ENCODE measurements at regions not wholly inside any gene's neighbourhood (a gene's known extent, or its start where the extent isn't known, plus 50 kb on each side); places are given as distances from the start of the nearest gene placed in this dataset.

DNA sequence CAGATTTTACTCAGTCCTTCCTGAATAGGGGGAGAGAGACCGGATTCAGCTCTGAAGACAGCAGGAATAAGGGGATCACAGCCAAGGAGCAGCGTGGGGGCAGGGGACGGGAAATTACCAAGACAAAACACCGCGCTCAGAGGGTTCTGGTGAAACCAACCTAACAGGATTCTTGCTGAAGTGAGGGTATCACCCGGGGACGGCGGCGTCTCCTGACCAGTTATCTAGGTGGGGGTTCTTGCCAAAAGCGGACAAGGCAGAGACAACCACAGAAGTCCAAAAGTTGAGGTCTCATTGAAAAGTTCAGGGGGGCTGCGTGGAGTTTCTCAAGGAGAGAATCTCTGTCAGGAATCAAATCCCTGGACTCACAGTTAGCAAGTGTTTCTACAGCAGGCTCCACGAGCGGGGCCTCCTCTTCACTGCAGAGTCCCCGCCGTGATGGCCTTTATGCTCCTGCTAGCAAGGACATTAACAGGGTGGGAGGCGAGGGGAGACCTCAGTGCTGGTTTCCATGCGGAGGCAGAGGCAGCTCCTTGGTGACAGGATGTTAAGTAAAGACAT lies 291.0 kb downstream of the BRD1 start:
- in situ Hi-C loops (cut with HindIII; ENCODE audit: low sequenced_read_pairs) = loop anchor here (10.0 kb wide), 1 partner anchor 82 kb away; no protein-coding TSS in a partner anchor

DNA sequence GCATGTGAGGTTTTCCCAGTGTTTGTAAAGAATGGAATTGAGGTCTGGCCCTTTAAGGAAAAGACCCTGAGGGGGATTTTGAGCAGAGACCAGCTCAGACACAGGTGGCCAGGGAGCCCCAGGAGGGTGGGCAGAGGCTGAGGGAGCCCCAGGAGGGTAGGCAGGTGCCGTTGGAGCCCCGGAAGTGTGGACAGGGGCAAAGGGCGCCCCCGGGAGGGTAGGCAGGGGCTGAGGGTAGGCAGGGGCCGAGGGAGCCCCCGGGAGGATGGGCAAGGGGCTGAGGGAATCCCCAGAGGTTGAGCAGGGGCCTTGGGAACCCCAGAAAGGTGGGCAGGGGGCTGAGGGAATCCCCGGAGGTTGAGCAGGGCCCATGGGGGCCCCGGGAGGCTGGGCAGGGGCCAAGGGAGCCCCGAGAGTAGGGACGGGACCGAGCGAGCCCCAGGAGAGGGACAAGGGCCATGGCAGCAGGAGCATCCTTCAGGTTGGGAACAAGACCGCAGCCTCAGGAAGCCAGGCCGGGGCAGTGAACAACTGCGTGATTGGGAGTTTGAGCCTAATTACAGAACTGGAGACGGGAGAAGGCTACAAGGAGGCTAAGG lies 292.0 kb downstream of the BRD1 start:
- in situ Hi-C loops (cut with HindIII; ENCODE audit: low sequenced_read_pairs) = loop anchor here (10.0 kb wide), 1 partner anchor 81 kb away; no protein-coding TSS in a partner anchor

DNA sequence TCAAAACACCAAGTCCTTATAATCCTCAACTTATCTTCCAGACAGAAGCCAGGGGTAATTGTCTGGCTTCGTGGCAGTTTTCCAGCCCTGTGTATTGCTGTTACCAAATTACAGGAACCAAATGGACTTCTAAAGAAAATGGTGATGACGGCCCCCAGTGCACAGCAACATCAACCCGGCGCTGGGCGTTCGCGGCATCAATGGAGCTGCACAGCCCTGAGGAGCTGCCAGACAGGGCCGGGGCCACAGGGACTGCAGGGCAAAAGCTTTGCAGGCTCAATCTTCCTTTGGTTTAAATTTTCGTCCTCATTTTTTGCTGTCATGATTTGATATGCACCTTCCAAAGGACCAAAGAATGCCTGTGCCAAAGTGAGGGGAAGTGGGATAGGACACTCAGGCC lies 292.5 kb downstream of the BRD1 start:
- in situ Hi-C loops (cut with HindIII; ENCODE audit: low sequenced_read_pairs) = loop anchor here (10.0 kb wide), 1 partner anchor 80 kb away; no protein-coding TSS in a partner anchor

DNA sequence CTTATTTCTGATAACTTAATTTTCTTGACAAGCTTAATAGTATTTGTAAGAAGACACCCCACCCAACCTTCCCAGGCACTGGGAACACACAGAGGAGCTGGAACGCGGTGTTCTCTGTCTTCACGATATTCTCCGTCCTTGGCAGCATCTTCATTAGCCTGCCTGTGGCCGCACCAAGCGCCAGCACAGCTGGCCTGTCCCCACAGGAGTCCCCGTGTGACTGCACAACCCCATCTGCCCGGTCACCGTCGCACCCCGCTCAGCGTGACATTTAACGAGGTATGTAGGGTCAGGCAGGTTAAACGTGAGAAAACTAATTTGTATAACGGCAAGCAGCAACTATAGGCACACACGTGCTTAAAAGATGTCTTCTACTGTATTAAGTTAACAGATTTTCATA lies 293.3 kb downstream of the BRD1 start:
- in situ Hi-C loops (cut with HindIII; ENCODE audit: low sequenced_read_pairs) = loop anchor here (10.0 kb wide), 1 partner anchor 80 kb away; no protein-coding TSS in a partner anchor

DNA sequence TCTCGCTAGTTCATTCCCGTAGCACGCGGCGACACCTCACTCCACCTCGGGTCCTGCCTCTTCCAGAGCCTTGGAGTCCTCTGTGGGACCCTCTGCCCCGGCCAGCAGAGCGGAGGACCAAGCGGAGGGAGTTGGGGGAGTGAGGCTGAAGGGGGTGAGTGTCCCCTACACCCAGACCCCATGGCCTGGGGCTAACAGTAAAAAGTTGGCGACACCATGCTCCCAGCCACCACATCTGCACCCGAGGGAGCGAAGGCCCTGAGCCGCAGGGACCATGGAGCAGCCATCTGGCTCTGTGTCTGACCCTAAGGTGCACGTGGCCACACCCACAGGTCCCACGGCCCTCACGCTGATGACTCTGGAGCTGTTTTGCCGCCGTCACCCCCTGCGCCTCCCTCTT lies 293.8 kb downstream of the BRD1 start:
- in situ Hi-C loops (cut with HindIII; ENCODE audit: low sequenced_read_pairs) = loop anchor here (10.0 kb wide), 1 partner anchor 79 kb away; no protein-coding TSS in a partner anchor

DNA sequence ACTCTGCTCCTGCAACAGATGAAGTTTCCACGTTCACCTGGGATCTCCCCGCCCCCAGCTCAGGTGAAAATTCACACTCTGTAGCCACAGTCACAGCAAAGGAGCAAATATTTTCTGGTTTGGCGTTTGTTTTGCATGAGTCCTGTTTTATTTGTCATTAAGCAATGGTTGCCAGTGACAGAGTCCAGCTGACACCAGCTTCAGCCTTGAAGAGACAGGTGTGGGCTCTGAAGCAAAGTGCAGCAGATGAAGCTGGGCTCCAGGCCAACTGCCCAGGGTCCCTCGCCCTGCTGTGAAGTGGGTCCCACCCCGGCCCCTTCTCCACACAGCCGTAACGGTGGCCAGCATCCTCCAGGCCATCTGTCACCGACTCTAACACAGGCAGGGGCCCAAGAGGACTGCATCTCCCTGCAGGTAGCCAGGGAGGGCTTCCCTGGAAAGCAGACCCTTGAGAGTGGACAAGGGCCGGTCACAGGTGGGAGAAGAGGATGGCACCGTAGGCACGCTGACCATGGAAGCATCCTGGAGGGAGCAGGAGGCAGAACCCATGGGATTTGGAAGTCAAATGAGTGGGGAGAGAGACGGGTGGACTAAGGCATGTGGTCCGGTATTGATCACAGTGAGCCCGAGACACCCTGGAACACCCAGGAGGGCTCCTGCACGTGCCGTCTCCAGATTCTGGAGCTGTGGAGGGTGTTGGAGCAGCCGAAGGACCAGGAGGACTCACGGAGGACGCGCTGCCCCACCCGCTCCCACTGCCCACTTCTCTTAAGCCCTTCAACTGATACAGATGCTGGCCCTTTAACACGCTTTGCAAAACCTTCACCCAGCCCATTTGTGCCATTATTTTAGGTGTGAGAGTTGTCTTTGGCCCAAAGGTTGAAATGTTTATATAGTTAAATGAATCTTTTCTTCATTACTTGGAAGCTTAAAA lies 294.5 kb downstream of the BRD1 start:
- in situ Hi-C loops (cut with HindIII; ENCODE audit: low sequenced_read_pairs) = loop anchor here (10.0 kb wide), 1 partner anchor 78 kb away; no protein-coding TSS in a partner anchor

DNA sequence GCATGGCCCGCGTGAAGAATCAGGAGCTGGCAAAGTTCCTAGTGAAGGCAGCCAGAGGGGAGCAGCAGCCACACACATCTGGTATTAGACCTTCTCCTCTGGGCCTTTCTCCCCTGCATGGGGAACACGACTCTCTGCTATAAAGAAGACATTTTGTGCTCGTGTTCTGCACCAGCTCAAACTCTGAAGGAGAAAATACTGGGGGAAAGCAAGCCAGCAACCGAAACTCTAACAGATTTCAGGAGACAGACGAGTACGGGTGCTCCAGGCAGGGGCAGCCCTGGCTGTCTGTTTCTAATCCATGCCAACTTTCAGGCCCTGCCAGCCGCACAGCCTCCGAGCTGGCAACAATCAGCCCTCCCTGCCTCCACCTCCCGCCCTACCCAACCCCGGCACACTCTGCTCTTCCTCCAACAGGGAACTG lies 296.3 kb downstream of the BRD1 start:
- in situ Hi-C loops (cut with HindIII; ENCODE audit: low sequenced_read_pairs) = loop anchor here (10.0 kb wide), 1 partner anchor 77 kb away; no protein-coding TSS in a partner anchor

DNA sequence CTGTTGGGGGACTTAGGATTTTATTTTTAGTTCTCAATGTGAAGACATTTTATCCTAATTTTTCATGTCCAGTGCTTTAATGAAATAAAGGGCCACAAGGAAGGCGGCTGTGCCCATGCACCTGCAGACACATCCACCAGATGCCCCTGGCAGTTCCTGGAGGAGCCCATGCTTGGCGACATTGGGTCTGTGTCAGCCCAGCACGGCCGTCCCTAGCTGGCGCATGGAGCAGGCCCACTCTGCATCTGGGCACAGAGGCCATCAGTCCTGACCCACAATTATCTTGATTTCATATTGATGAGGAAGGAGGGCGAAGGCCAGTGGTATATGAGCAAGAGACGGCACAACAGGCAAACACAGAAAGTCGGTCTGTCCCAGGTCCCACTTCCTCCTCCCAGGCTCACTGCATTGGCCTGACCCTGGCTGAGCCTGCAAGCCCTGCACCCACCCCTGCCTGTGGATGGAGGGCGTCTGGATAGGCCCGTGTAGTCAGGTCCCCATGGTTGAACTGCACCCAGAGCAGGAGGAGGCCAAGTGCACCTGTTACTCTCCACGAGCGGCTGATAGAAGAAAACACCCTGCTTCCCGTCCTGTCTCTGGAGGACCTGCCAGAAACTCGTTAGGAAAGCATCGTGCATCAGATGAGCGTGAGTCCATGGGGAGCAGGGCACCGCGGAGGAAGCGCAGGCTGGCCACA lies 296.9 kb downstream of the BRD1 start:
- in situ Hi-C loops (cut with HindIII; ENCODE audit: low sequenced_read_pairs) = loop anchor here (10.0 kb wide), 1 partner anchor 76 kb away; no protein-coding TSS in a partner anchor

DNA sequence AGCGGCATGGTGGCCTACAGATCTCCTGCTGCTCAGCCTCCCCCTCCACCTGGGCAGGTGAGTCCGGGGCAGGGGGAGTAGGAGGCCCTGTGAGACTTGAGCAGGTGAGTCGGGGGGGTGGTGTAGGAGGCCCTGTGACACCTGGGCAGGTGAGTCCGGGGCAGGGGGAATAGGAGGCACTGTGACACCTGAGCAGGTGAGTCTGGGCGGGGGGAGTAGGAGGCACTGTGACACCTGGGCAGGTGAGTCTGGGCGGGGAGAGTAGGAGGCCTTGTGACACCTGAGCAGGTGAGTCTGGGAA lies 299.3 kb downstream of the BRD1 start:
- in situ Hi-C loops (cut with HindIII; ENCODE audit: low sequenced_read_pairs) = no loop called here

DNA sequence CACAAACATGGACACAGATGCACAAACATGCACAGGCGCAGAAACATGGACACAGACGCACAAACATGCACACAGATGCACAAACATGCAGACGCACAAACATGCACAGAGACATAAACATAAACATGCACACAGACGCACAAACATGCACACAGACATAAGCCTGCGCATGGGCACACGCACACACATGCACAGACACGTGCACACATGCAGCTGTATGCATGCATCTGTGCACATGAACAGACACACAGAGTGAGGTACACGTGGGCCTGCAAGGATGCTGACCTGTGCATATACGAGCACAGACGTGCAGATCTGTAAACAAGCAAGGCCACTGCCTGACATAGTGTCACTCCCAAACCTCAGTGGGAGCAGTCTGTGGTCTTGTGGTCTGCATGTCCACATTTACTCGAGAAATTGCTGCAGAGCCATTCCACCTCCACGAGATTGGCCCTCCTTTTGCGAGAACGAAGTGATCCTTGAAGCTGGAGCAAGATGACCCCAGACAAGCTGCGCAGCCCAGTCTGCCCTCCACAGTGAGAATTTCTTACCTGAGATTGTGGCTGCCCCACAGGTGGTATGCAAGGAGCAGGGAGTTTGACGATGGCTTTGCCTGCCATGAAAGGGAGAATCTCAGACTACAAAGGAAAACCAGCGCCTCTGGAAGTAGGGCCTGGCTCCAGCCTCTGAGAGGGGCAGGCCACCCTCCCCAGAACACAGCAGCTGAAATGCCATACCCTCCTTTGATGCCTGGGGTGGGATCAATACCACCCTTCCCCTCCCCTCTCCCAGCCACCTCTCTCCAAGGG lies 299.9 kb downstream of the BRD1 start:
- in situ Hi-C loops (cut with HindIII; ENCODE audit: low sequenced_read_pairs) = no loop called here

DNA sequence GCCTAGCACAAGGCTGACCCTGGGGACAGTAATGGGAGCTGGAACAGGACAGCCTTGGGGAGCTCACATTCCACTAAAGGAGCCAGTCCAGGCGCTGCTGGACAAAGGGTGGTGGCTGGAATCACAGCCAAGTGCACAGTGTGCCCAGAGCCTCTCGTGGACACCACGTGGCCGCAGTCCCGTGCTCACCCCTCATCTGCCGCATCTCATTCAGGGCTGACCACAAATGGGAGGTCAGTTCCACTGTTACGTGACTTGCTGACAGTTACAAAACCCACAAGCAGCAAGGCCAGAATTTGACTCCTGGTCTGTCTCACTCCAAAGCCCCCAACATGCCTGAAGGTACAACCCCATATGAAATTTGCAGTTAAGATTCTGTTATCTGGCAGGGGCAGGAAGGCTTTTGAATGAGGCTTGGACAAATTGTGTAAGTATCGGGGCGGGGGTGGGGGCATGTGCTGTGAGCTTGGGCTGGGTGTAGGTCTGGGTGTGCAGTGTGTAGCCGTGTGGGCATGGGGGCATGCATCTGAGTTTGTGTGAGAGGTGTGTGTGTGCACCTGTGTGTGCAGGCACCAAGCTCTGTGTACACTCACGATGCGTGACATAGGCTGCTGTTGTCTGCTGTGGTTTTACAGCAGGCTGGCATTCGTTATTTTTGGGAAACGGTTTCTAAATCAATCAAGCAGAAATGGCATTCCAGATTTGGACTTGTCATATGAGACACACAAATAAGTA lies 301.7 kb downstream of the BRD1 start:
- in situ Hi-C loops (cut with HindIII; ENCODE audit: low sequenced_read_pairs) = no loop called here

DNA sequence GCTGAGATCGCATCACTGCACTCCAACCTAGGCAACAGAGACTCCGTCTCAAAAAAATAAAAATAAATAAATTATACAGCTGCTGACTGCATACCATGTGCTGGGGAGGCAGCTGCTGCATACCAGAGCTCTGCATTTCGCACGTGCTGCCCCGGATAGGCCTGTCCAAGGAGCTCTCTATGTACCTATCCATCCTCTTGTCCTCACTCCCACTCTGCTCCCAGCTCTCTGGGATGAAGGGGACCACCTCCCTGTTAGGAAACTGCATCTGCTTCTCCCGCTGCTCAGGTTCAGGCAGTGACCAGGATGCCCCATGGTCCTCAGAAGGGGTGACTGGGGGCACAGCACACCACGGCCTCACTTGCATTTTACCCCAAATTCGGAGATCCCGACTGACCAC lies 302.3 kb downstream of the BRD1 start:
- in situ Hi-C loops (cut with HindIII; ENCODE audit: low sequenced_read_pairs) = no loop called here

DNA sequence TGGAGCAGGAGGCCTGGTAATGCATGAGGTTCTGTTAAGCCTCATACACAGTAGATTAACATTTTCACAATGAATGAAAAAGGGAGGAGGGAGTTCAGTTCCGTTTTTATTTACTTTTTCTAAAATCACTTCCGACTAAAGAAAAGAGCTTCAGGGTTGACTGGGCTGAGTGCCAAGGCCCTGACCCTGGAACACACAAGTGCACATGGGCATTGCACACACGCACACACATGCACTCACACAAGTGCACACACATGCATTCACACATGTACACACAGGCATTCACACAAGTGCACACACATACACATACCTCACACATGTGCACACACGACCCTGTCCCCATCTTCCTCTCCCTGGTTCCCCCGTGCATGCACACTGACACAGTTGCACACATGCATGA lies 303.3 kb downstream of the BRD1 start:
- in situ Hi-C loops (cut with HindIII; ENCODE audit: low sequenced_read_pairs) = no loop called here

DNA sequence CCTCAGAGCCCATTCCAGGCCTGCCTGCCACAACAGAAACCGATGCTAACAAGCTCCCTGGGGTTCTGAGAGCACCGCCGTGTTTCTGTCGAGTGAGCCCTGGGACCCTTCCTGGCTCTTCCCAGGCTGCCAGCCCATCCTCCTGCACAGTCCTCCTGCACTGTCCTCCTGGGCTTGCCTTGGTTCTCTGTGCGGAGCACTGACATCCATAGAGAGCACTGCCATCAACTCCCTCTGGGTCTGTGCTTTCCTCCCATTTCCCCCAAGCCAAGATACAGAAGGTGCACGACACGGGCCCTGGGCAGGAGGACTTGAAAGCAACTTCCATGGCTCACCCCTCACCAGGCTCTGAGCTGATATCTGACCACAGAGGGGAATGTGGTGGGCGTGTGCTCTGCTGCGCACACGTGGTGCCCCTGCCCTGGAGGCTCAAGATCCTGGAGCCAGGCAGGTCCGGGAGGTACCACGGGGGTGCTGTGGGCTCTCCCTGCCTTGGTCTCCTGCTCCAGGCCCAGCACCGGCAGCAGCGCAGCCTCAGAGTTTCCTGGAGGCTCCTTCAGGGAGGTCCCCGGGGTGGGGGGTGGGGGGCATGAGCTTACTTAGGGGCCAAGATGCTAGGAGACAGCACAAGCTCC lies 304.2 kb downstream of the BRD1 start:
- in situ Hi-C loops (cut with HindIII; ENCODE audit: low sequenced_read_pairs) = no loop called here

DNA sequence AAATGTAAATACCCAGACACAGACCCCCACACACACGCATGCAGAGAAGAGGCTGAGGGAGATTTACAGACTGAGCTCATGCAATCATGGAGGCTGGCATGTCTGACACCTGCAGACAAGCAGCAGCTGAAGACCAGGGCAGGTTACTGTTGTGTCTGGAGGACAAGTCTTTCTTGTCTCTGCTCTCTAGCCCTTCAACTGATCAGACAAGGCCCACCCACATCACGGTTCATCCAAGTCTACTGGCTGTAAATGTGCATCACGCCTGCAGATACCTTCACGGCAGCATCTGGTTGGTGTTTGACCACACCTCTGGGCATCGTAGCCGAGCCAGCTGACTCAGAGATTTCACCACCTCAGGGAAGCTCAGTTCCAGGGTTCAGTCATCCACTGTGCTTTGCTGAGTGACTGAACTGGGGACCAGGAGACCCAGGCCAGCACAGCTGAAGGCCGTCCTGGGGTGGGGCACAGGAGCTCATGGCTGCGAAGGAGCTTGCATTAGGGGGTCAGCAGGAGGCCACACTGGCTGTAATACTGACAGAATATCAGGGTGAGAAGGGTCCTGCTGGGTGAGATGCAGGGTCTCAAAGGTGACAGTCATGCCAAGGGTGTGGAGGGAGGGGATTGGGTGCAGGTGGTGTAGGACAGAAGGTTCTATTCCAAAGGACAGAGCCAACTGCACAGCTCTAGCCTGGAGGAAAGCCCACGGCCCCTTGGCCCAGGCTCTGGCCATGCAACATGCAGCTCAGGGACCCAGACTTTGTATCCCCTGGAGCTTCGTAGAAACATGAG lies 304.9 kb downstream of the BRD1 start:
- in situ Hi-C loops (cut with HindIII; ENCODE audit: low sequenced_read_pairs) = no loop called here

DNA sequence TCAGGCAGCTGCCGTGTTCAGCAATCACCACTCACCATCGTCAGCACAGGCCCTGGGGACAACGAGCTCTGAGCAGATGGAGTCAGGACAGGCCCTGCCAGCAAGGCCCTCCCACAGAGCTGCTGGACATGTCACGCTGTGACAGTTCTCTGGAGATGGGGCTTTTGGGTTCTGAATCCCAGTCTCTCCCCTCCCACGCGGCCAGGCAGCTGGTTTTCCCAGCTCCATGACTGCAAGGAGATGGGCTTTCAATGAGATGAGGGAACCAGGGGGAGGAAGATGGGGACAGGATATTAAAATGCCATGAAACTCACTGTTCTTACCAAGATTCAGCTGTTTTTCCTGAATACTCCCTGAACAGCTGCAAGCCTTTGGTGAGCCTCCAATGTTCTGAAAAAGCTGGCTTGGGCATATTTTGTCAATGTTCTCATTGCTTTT lies 305.9 kb downstream of the BRD1 start:
- in situ Hi-C loops (cut with HindIII; ENCODE audit: low sequenced_read_pairs) = no loop called here

DNA sequence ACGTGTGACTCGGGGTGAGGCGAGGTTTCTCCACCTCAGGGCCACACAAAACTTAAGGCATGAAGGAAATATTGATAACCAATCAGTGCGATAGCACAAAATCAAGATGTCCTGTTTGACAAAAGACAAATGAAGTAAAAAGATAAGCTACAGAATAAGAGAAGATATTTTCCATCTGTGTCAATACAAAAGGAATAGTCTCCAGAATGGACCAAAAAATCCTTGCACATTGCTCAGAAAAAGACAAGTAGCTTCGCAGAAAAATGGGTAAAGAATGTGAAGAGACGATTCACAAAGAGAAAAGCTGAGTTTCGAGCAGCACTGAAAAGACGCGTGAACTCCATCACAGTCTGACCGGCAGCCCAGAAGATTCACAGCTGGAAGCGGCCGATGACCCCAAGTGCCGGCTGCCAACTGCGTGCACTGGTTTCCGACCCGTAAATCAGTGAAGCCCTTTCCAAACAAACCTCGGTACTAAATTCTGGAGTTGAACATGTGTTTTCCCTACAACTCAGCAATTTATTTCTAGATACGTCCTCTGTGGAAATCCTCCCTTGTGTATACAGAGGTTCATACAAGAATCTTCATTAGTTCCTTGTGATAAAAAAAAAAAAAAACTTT lies 308.4 kb downstream of the BRD1 start:
- in situ Hi-C loops (cut with HindIII; ENCODE audit: low sequenced_read_pairs) = no loop called here

All from DLD1 (cell line).